BLaER1 (cell line): ENCODE measurements at regions not wholly inside any gene's neighbourhood (a gene's known extent, or its start where the extent isn't known, plus 50 kb on each side); places are given as distances from the start of the nearest gene placed in this dataset.
"Not testable (repeated sequence)": the region's sequence is repeated elsewhere in the genome, so short reads cannot be mapped to it uniquely, and the experiment has no call there.

Source experiments
- H3K27ac ChIP-seq: shearing (Covaris generic); formaldehyde crosslinking; 2 replicates; pipeline ENCODE4 v1.8.1; 2022
- H3K27me3 ChIP-seq: shearing (Covaris generic); formaldehyde crosslinking; 2 replicates; pipeline ENCODE4 v1.8.1; 2022
- H3K36me3 ChIP-seq: shearing (Covaris generic); formaldehyde crosslinking; 2 replicates; pipeline ENCODE4 v1.8.1; 2022
- H3K4me1 ChIP-seq: shearing (Covaris generic); formaldehyde crosslinking; 2 replicates; pipeline ENCODE4 v1.8.1; 2022
- H3K4me2 ChIP-seq: shearing (Covaris generic); formaldehyde crosslinking; 2 replicates; pipeline ENCODE4 v1.8.1; 2022
- H3K4me3 ChIP-seq: shearing (Covaris generic); formaldehyde crosslinking; 2 replicates; pipeline ENCODE4 v1.8.1; 2022
- H3K9ac ChIP-seq: shearing (Covaris generic); formaldehyde crosslinking; 2 replicates; pipeline ENCODE4 v1.8.1; 2022
- H3K9me3 ChIP-seq: shearing (Covaris generic); formaldehyde crosslinking; 2 replicates; pipeline ENCODE4 v1.8.1; 2022
- H4K20me1 ChIP-seq: shearing (Covaris generic); formaldehyde crosslinking; 2 replicates; pipeline ENCODE4 v1.8.1; 2022
- Cebpa-rat ChIP-seq: shearing (Covaris generic); IDR thresholded peaks from 2 replicates; pipeline ENCODE4 v1.8.1; 2022

DNA sequence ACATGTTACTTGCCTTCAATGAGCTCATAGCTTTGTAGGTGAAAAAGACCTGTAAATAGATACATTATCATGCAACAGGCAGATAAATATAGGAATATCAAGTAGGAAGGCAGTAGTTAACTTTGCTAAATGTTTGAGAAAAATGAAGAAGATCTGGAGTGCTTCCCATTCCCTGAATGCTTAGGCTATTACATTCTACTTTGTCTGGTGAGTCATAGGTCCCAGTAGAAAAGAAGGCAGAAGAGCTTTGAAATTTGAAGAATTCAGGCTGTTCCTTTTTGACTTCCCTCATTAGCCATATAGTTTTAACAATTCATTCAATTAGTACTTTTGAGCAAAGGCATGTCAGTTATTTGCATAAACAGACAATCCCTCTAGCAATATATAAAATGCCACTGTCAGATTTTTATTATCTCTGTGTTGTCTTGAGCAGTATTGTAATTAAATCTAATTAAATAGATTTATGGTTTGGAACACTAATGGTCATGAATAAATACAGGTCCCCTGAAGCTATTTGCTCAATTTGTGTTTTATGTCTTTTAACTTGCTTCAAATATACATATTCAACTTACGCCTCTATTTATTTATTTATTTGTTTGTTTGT is 875.0 kb downstream of the REEP3 start:
- no peaks in the 10 kb centered on the region for H3K36me3 ChIP-seq
- H4K20me1 ChIP-seq: no peaks in the 10 kb centered on the region
- no peaks in the 10 kb centered on the region for H3K9me3 ChIP-seq
- no peak overlapping the region for H3K4me2 ChIP-seq
- H3K9ac ChIP-seq: no peak overlapping the region
- TF ChIP-seq Cebpa-rat: no peak
- no peak overlapping the region for H3K4me3 ChIP-seq
- H3K27me3 ChIP-seq: no peaks in the 10 kb centered on the region
- H3K4me1 ChIP-seq: no peaks in the 10 kb centered on the region
- H3K27ac ChIP-seq: no peak overlapping the region

DNA sequence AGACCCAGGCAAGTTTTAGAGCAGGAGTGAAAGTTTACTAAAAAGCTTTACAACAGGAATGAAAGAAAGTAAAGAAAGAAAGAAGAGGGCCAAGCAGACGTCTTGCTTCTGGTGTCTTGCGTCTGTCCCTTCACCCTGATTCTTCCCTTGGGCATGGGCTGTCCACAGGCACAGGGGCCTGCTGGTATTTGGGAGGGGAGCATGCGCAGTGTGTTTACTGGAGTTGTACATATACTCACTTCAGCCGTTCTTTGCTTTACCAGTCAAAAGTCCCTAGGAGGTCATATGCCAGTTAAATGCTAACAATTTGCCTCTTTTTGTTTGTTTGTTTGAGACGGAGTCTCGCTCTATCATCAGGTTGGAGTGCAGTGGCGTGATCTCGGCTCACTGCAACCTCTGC is 875.9 kb downstream of the REEP3 start:
- H3K27me3 ChIP-seq: no peaks in the 10 kb centered on the region
- H3K36me3 ChIP-seq: no peaks in the 10 kb centered on the region
- H3K9me3 ChIP-seq: no peaks in the 10 kb centered on the region
- H3K4me1 ChIP-seq: no peaks in the 10 kb centered on the region
- no peak overlapping the region for H3K9ac ChIP-seq
- TF ChIP-seq Cebpa-rat: no peak
- H4K20me1 ChIP-seq: no peaks in the 10 kb centered on the region
- no peak overlapping the region for H3K4me3 ChIP-seq
- H3K4me2 ChIP-seq: no peak overlapping the region
- H3K27ac ChIP-seq: no peak overlapping the region

DNA sequence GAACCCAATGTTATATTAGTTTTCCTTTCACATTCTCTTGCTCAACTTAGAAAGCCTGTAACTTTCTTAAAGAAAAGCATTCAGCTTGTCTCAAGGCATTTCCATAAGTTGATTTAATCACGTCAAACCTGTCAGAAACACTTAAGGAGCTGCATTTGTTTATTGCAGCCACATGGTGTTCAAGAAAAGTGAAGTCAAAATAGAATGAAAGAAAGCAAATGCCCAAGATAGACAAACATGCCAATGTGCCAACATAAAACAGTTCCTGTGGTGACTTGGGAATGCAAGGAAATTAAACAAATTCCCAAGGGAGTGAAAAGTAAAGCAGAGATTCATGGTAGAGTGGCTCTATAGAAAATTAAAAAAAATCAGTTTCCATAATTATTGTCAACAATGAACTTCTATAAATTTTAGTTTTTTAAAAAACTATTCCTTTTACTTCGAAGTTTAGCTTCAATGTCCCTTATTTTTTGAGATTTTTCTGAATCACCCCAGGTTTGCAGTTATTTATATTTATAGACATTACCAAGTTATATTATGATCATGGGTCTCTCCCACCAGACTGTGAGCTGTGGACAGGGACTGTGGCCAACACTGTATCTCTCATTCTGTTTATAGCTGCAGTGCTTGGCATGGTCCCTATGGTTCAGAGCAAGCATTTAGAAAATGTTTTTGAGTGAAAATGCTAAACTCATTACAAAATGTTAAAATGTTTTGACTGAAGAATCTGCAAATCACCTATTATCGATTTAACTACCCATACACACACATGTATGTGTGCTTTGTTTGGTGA is 887.4 kb downstream of the REEP3 start:
- no peaks in the 10 kb centered on the region for H3K27me3 ChIP-seq
- H3K27ac ChIP-seq: no peak overlapping the region
- TF ChIP-seq Cebpa-rat: no peak
- H4K20me1 ChIP-seq: no peaks in the 10 kb centered on the region
- H3K4me3 ChIP-seq: no peak overlapping the region
- peaks cover 7% of the 10 kb centered on the region; the same call in 1 of the 2 replicates for H3K4me1 ChIP-seq
- no peaks in the 10 kb centered on the region for H3K36me3 ChIP-seq
- no peak overlapping the region for H3K4me2 ChIP-seq
- H3K9me3 ChIP-seq: no peaks in the 10 kb centered on the region
- H3K9ac ChIP-seq: no peak overlapping the region

DNA sequence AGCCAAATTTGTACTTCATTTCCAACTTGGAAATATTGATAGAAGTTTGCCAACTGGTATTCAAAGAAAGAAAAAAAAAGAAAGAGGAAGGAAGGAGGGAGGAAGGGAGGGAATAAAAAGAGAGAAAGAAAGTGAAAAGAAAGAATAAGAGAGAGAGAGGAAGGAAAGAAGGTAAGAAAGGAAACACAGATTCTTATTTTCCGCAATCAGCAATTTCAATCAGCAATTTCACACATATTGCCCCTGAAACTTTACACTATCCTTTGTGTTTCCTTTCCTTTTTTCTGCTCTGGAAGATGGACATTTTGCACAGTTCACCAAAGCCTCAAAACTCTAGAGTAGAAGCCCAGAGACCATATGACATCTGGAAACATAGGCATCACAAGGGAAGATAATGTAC is 888.1 kb downstream of the REEP3 start:
- Histone ChIP-seq H4K20me1 (no peaks in the 10 kb centered on the region), H3K27me3 (no peaks in the 10 kb centered on the region), H3K4me1 (peaks cover 7% of the 10 kb centered on the region; the same call in 1 of the 2 replicates), H3K4me2 (no peak overlapping the region), H3K4me3 (no peak overlapping the region), H3K9ac (no peak overlapping the region), H3K27ac (no peak overlapping the region), H3K9me3 (no peaks in the 10 kb centered on the region), H3K36me3 (no peaks in the 10 kb centered on the region)
- no peak for TF ChIP-seq Cebpa-rat

DNA sequence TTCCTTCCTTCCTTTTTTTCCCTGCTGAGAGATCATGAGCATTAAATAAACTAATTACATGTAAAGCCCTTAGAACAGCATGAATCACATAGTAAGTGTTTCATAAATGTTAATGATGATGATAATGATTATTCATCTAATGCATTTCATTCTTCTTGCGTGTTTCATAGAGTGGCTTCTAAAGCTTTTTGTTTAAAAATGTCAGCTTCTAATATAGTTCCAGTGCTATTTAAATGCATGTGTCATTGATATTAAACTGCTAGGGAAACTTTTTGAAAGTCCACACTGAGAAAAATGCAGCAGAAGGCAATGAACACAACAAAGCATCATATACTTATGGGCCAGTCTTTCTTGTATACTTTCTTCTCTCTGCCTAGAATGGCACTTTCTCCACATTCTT is 894.8 kb downstream of the REEP3 start:
- Histone ChIP-seq H3K27me3 (no peaks in the 10 kb centered on the region), H3K9me3 (no peaks in the 10 kb centered on the region), H3K36me3 (no peaks in the 10 kb centered on the region), H3K9ac (no peak overlapping the region), H3K27ac (no peak overlapping the region), H3K4me3 (no peak overlapping the region), H4K20me1 (no peaks in the 10 kb centered on the region), H3K4me1 (no peaks in the 10 kb centered on the region), H3K4me2 (no peak overlapping the region)
- TF ChIP-seq Cebpa-rat: no peak

DNA sequence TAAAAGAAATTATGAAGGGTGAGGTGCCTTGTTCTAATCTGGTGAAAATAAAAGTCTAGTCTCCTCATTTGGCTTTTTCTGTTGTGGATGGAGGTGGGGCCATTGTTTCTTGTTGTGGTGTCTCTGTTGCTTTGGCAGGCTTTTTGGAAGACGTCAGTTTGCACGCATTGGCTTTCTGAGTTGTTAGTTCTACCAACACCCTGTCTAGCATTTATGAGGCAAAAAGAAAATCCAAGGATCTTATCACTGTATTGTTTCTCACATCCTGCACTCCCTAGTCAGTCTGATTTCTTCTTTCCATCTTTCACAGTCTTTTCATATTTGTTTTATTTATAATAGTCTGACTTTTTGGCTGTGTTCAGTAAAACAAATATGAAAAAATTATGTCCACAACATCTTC is 898.3 kb downstream of the REEP3 start:
- Histone ChIP-seq H4K20me1 (no peaks in the 10 kb centered on the region), H3K27ac (no peak overlapping the region), H3K36me3 (no peaks in the 10 kb centered on the region), H3K9ac (no peak overlapping the region), H3K4me1 (no peaks in the 10 kb centered on the region), H3K27me3 (no peaks in the 10 kb centered on the region), H3K9me3 (no peaks in the 10 kb centered on the region), H3K4me2 (no peak overlapping the region), H3K4me3 (no peak overlapping the region)
- TF ChIP-seq Cebpa-rat: no peak

DNA sequence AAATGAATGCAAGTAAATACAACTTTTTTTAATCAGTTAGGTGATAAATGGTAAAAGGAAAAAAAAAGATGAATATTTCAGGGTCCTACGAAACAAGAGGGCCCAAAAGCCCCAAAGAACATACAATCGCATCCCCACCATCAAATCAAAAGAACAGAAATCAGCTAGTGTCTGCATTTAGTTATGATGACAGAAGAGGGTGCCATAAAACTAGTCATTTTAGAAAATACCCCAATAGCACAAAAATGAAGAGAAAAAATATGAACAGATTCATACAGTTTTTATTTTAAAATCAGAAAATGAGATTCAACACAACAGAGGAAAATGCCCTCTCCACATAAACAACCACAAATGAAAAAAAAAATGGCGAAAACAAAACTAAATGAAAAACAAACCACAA is 905.5 kb downstream of the REEP3 start:
- Histone ChIP-seq H3K36me3 (no peaks in the 10 kb centered on the region), H3K9ac (no peak overlapping the region), H3K27ac (no peak overlapping the region), H3K27me3 (no peaks in the 10 kb centered on the region), H4K20me1 (no peaks in the 10 kb centered on the region), H3K4me3 (no peak overlapping the region), H3K9me3 (no peaks in the 10 kb centered on the region), H3K4me2 (no peak overlapping the region), H3K4me1 (no peaks in the 10 kb centered on the region)
- TF ChIP-seq Cebpa-rat: no peak

DNA sequence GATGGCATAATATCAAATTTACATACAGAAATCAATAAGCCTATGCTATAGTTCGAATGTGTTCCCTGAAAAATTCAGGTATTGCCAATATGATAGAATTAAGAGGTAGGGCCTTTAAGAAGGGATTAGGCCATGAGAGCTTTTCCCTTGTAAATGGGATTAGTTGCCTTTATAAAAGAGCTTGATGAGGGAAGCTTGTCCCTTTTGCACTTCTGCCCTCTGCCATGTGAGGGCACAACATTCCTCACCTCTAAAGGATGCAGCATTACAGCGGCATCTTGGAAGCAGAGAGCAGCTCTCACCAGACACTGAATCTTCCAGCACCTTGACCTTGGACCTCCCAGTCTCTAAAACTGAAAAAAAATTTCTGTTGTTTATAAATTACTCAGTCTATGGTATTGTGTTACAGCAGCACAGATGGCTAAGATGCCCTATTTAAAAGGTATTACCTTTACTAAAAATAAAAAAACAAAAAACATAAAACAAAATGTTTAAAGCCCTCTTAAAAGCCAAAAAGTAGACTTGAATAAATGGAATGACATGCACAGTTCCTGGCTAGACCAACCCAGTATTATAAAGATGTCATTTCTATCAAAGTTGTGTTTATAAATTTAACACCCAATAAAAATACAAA is 909.6 kb downstream of the REEP3 start:
- no peaks in the 10 kb centered on the region for H3K4me1 ChIP-seq
- H3K27me3 ChIP-seq: no peaks in the 10 kb centered on the region
- H3K9ac ChIP-seq: no peak overlapping the region
- no peak overlapping the region for H3K4me3 ChIP-seq
- H3K36me3 ChIP-seq: no peaks in the 10 kb centered on the region
- H4K20me1 ChIP-seq: no peaks in the 10 kb centered on the region
- no peak overlapping the region for H3K4me2 ChIP-seq
- H3K9me3 ChIP-seq: no peaks in the 10 kb centered on the region
- TF ChIP-seq Cebpa-rat: no peak
- H3K27ac ChIP-seq: no peak overlapping the region

DNA sequence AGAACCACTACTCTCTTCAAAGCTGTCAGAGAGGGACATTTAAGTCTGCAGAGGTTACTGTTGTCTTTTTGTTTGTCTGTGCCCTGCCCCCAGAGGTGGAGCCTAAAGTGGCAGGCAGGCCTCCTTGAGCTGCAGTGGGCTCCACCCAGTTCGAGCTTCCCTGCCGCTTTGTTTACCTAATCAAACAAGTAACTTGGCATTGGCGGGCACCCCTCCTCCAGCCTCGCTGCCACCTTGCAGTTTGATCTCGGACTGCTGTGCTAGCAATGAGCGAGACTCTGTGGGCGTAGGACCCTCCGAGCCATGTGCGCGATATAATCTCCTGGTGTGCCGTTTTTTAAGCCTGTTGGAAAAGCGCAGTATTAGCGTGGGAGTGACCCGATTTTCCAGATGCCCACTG is 920.7 kb downstream of the REEP3 start:
- H3K36me3 ChIP-seq, H3K4me3 ChIP-seq, H3K4me2 ChIP-seq, H3K4me1 ChIP-seq, H4K20me1 ChIP-seq, H3K27me3 ChIP-seq, H3K27ac ChIP-seq, H3K9ac ChIP-seq, H3K9me3 ChIP-seq: not testable (repeated sequence)

DNA sequence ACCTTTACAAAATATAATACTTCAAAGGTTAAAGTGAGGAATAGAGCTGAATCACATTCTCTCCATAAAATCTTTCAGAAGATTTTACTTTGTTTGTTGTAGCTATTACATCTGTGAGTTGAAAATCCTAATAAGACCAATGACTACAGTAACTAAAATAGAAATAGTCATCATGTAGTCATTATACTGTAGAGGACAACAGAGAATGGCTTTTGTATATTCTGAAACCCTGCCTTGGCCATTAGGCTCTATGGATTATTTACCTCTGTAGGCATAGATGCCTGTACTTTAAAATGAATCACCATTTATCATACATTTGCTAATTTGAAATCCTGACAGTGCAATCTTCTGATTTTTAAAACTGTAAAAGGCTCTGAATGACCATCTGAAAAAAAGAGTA is 923.0 kb downstream of the REEP3 start:
- H3K36me3 ChIP-seq: no peaks in the 10 kb centered on the region
- no peaks in the 10 kb centered on the region for H3K27me3 ChIP-seq
- no peak overlapping the region for H3K4me2 ChIP-seq
- H3K4me1 ChIP-seq: no peaks in the 10 kb centered on the region
- no peak for TF ChIP-seq Cebpa-rat
- H4K20me1 ChIP-seq: no peaks in the 10 kb centered on the region
- no peak overlapping the region for H3K9ac ChIP-seq
- H3K27ac ChIP-seq: no peak overlapping the region
- no peak overlapping the region for H3K4me3 ChIP-seq
- no peaks in the 10 kb centered on the region for H3K9me3 ChIP-seq
